Lower leg skin (tissue), 3 donors: ENCODE measurements at regions not wholly inside any gene's neighbourhood (a gene's known extent, or its start where the extent isn't known, plus 50 kb on each side); places are given as distances from the start of the nearest gene placed in this dataset.

Source experiments
- POLR2A ChIP-seq, 2 donors: fragments of 450-650 bp; IDR thresholded peaks; one replicate each; pipeline ENCODE4 v1.6.1; 2016 to 2017; ENCODE audit warnings: antibody characterized with exemption in 2 of 2, mild to moderate bottlenecking in 1 of 2, moderate library complexity in 1 of 2
- TF ChIP-seq, protein P1 (sequence below), 3 donors: fragments of 450-650 bp; IDR thresholded peaks; one replicate each; pipeline ENCODE4 v1.5.1; 2016; ENCODE audit warnings: antibody characterized with exemption in 3 of 3, mild to moderate bottlenecking in 3 of 3, moderate library complexity in 2 of 3

DNA sequence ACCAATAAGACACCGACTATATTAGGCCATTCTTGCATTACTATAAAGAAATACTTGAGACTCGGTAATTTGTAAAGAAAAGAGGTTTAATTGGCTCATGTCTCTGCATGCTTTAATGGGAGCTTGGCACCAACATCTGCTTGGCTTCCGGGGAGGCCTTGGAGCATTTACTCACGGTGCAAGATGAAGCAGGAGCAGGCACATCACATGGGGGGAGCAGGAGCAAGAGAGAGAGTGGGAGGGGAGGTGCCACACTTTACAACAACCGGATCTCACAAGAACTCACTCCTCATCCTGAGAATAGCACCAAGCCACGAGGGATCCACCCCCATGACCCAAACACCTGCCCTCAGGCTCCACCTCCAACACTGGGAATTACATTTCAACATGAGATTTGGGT, 224.8 kb downstream of the KLF5 start:
- TF ChIP-seq, protein P1, sequence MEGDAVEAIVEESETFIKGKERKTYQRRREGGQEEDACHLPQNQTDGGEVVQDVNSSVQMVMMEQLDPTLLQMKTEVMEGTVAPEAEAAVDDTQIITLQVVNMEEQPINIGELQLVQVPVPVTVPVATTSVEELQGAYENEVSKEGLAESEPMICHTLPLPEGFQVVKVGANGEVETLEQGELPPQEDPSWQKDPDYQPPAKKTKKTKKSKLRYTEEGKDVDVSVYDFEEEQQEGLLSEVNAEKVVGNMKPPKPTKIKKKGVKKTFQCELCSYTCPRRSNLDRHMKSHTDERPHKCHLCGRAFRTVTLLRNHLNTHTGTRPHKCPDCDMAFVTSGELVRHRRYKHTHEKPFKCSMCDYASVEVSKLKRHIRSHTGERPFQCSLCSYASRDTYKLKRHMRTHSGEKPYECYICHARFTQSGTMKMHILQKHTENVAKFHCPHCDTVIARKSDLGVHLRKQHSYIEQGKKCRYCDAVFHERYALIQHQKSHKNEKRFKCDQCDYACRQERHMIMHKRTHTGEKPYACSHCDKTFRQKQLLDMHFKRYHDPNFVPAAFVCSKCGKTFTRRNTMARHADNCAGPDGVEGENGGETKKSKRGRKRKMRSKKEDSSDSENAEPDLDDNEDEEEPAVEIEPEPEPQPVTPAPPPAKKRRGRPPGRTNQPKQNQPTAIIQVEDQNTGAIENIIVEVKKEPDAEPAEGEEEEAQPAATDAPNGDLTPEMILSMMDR (IDR thresholded peaks at IDR 0.05), result no peak
- no peak for TF ChIP-seq POLR2A (IDR thresholded peaks at IDR 0.05)
